Right lobe of liver (tissue), 6 donors: ENCODE measurements at regions not wholly inside any gene's neighbourhood (a gene's known extent, or its start where the extent isn't known, plus 50 kb on each side); places are given as distances from the start of the nearest gene placed in this dataset.

ENCODE experiments used
- ATAC-seq, 4 donors: fragments of 200-7000 bp; cut with Tn5 transposase; one replicate each; pipeline ENCODE4 v1.9.1; 2020; ENCODE audit warnings: mild to moderate bottlenecking in 4 of 4, moderate library complexity in 4 of 4
- DNase-seq, 3 donors: peaks; one replicate each; pipeline ENCODE4 v3.0.0-alpha.2; 2020
- H3K27ac ChIP-seq, 3 donors: fragments of 200-600 bp; one replicate each; pipeline ENCODE4 v1.8.0; 2022
- H3K27me3 ChIP-seq, 2 donors: fragments of 200-600 bp; one replicate each; pipeline ENCODE4 v1.8.0; 2022
- H3K36me3 ChIP-seq, 4 donors: fragments of 200-600 bp; sonication (generic) in 1 of 4; one replicate each; pipeline versions ENCODE4 v1.5.1 to v1.8.0; 2017 to 2022; ENCODE audit warnings: control low read depth in 1 of 4
- H3K4me1 ChIP-seq, 4 donors: fragments of 200-600 bp; sonication (generic) in 1 of 4; one replicate each; pipeline versions ENCODE4 v1.5.1 to v1.8.0; 2017 to 2022; ENCODE audit warnings: control low read depth in 1 of 4
- H3K4me3 ChIP-seq, 3 donors: fragments of 200-600 bp; one replicate each; pipeline ENCODE4 v1.8.0; 2022
- H3K9me3 ChIP-seq, 4 donors: fragments of 200-600 bp; sonication (generic) in 1 of 4; one replicate each; pipeline versions ENCODE4 v1.5.1 to v1.8.0; 2017 to 2022; ENCODE audit warnings: control low read depth in 1 of 4
- POLR2A ChIP-seq: fragments of 450-650 bp; IDR thresholded peaks from one replicate; pipeline ENCODE4 v1.6.1; 2017; ENCODE audit warnings: antibody characterized with exemption, mild to moderate bottlenecking
- WGBS: methylation state at CpG from one replicate; pipeline ENCODE4 v1.1.6; 2018; ENCODE audit warnings: low coverage, low lambda C conversion rate; ENCODE audit not compliant: insufficient coverage; ENCODE audit errors: missing lambda C conversion rate; 5-methylcytosine and 5-hydroxymethylcytosine counted together
- intact Hi-C, 2 donors: fragments of 100-400 bp; cut with DNase I; formaldehyde crosslinking; loops; one replicate each; pipeline versions ENCODE4 v1.11.2 to v1.14.1; 2022
- TF ChIP-seq, protein P1 (sequence below), 4 donors: fragments of 200-600 bp in 3 of 4; fragments of 450-650 bp in 1 of 4; IDR thresholded peaks; one replicate each; pipeline versions ENCODE4 v1.5.1 to v1.8.0; 2016 to 2022; ENCODE audit warnings: antibody characterized with exemption in 4 of 4, mild to moderate bottlenecking in 2 of 4
- donor health status: DM: no; HTN: yes; CAD: no.
- donor health status: DM: no; HTN: no; CAD: no.
- donor health status: DM: no; HTN: no; CAD: no.
- donor health status: DM: no; HTN: yes; CAD: no.
- donor health status: DM: no; HTN: yes; CAD: no.

- 9% methylated on average over 1 of the region's 1 CpG for WGBS
- ATAC-seq (no peak), DNase-seq (no peak)
- Histone ChIP-seq H3K9me3 (no peaks in the 10 kb centered on the region), H3K27me3 (no peaks in the 10 kb centered on the region), H3K36me3 (no peaks in the 10 kb centered on the region), H3K4me3 (no peak overlapping the region), H3K27ac (no peak overlapping the region), H3K4me1 (no peaks in the 10 kb centered on the region)
- intact Hi-C loops: no loop called here
- TF ChIP-seq, protein P1, sequence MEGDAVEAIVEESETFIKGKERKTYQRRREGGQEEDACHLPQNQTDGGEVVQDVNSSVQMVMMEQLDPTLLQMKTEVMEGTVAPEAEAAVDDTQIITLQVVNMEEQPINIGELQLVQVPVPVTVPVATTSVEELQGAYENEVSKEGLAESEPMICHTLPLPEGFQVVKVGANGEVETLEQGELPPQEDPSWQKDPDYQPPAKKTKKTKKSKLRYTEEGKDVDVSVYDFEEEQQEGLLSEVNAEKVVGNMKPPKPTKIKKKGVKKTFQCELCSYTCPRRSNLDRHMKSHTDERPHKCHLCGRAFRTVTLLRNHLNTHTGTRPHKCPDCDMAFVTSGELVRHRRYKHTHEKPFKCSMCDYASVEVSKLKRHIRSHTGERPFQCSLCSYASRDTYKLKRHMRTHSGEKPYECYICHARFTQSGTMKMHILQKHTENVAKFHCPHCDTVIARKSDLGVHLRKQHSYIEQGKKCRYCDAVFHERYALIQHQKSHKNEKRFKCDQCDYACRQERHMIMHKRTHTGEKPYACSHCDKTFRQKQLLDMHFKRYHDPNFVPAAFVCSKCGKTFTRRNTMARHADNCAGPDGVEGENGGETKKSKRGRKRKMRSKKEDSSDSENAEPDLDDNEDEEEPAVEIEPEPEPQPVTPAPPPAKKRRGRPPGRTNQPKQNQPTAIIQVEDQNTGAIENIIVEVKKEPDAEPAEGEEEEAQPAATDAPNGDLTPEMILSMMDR (IDR thresholded peaks at IDR 0.05): no peak
- TF ChIP-seq POLR2A: no peak
Measured at GRCh38 chr4:108320061-108320460, 151.3 kb upstream of the LEF1 start.

DNA sequence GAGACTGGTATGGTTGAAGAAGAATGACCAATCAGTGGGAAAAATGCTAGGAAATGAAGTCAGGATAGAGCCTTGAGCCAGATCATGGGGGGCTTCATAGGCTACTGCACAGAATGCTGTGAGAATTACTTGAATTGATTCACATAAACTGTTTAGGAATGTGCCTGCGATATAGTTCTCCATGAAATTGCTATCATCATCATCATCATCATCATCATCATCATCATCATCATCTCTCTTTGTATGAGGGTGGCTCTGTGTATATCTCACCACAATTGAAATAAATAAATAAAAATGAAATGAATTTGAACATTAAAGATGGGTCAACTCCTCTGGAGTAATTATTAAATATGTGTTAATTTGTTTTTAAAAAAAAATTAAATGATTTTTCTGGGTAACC is 148.6 kb upstream of the LEF1 start:
- DNase-seq (no peak), ATAC-seq (no peak)
- Histone ChIP-seq H3K4me1 (no peaks in the 10 kb centered on the region), H3K4me3 (no peak overlapping the region), H3K36me3 (no peaks in the 10 kb centered on the region), H3K27ac (no peak overlapping the region), H3K27me3 (no peaks in the 10 kb centered on the region), H3K9me3 (no peaks in the 10 kb centered on the region)
- intact Hi-C loops: no loop called here
- WGBS: 75% methylated on average over 1 of the region's 1 CpG
- TF ChIP-seq POLR2A: no peak
- TF ChIP-seq, protein P1 (IDR thresholded peaks at IDR 0.05): no peak

- ATAC-seq (no peak), DNase-seq (no peak)
- intact Hi-C loops: no loop called here
- Histone ChIP-seq H3K27ac (no peak overlapping the region), H3K36me3 (no peaks in the 10 kb centered on the region), H3K9me3 (no peaks in the 10 kb centered on the region), H3K27me3 (no peaks in the 10 kb centered on the region), H3K4me3 (no peak overlapping the region), H3K4me1 (no peaks in the 10 kb centered on the region)
- TF ChIP-seq POLR2A: no peak
- TF ChIP-seq, protein P1 (IDR thresholded peaks at IDR 0.05): no peak
- WGBS: 49% methylated on average over 3 of the region's 3 CpGs
Measured at GRCh38 chr4:108315694-108316093, 147.0 kb upstream of the LEF1 start.

DNA sequence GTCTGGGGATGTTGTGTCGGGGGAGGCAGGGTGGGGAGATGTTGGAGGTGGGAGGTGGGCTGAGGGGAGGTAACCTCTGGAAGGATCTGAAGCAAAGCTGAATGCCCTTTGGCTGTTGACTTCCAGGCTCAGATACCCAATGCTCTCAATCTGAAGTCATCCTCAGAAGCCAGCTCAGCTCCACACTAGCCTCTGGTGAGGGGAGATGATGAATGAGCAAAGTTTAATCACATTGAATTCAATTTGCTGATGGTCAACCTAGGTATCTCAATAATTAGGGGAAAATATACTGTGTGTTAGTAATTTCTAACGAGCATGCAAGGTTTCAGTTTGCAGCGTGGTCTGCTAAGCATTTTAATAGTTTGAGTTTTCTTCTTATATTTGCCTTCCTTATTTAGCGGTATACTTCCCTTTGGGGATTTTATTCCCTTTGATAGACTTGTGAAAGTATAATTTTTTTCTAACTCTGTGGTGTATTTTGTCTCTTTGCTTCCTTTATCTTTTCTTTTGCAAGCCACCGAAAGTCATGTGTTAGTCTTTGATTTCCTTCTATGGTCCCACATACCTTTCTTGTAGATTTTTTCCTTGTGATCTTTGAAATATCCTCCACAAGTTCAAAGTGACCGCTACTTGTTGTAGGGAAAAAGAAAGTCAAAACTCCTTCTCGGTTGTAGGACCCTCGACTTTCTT is 146.3 kb upstream of the LEF1 start:
- ATAC-seq (no peak), DNase-seq (no peak)
- intact Hi-C loops: no loop called here
- Histone ChIP-seq H3K36me3 (no peaks in the 10 kb centered on the region), H3K4me1 (no peaks in the 10 kb centered on the region), H3K4me3 (no peak overlapping the region), H3K27me3 (no peaks in the 10 kb centered on the region), H3K27ac (no peak overlapping the region), H3K9me3 (no peaks in the 10 kb centered on the region)
- TF ChIP-seq POLR2A: no peak
- TF ChIP-seq, protein P1 (IDR thresholded peaks at IDR 0.05): no peak
- WGBS: 48% methylated on average over 8 of the region's 8 CpGs
